Peyer's patch (tissue), 4 donors: ENCODE measurements at regions not wholly inside any gene's neighbourhood (a gene's known extent, or its start where the extent isn't known, plus 50 kb on each side); places are given as distances from the start of the nearest gene placed in this dataset.

Experiments used
- DNase-seq, 3 donors: peaks; one replicate each; pipeline ENCODE4 v3.0.0-alpha.2; 2017 to 2019
- H3K27ac ChIP-seq, 4 donors: fragments of 200-600 bp; sonication (generic); one replicate each; pipeline ENCODE4 v1.5.1; 2016 to 2019
- H3K27me3 ChIP-seq, 2 donors: fragments of 200-600 bp; sonication (generic); one replicate each; pipeline ENCODE4 v1.5.1; 2019
- H3K36me3 ChIP-seq, 3 donors: fragments of 200-600 bp; sonication (generic); one replicate each; pipeline ENCODE4 v1.5.1; 2016 to 2019
- H3K4me1 ChIP-seq, 4 donors: fragments of 200-600 bp; sonication (generic); one replicate each; pipeline ENCODE4 v1.5.1; 2016 to 2019
- H3K4me3 ChIP-seq, 4 donors: fragments of 200-600 bp; sonication (generic); 1 replicate in 3 of 4; 2 replicates in 1 of 4; pipeline ENCODE4 v1.5.1; 2016 to 2019; ENCODE audit warnings: mild to moderate bottlenecking in 1 of 4
- H3K9me3 ChIP-seq, 4 donors: fragments of 200-600 bp; sonication (generic); one replicate each; pipeline ENCODE4 v1.5.1; 2016 to 2019; ENCODE audit warnings: mild to moderate bottlenecking in 1 of 4
- CTCF ChIP-seq, 6 experiments: fragments of 450-650 bp in 4 of 6; fragments of 200-600 bp in 2 of 6; sonication (generic) in 1 of 6; IDR thresholded peaks; one replicate each; pipeline ENCODE4 v1.5.1; 2017 to 2019; ENCODE audit warnings: antibody characterized with exemption in 6 of 6, mild to moderate bottlenecking in 3 of 6, moderate library complexity in 1 of 6
- POLR2A ChIP-seq, 2 donors: fragments of 450-650 bp; IDR thresholded peaks; one replicate each; pipeline ENCODE4 v1.5.1; 2017; ENCODE audit warnings: antibody characterized with exemption in 2 of 2, mild to moderate bottlenecking in 2 of 2, moderate library complexity in 2 of 2

DNA sequence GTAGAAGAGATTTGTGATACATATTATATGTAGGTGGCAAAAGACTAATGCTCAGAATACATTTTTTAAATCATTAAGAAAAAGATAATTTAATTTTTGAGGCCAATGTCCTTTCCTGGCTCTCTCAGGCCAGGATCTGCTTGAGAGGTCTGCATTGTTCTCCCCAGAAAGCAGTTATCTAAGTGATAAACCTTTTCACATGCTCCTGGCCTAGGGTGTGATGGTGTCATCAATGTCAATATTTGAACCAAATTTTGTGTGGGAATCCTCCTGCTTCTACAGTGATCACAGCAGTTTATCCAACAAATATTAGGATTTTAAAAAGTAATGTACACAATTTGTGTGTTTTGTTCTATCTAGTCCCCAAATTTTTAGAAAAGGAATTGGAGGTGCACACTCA lies 166.6 kb downstream of the DIRAS2 start:
- no peaks in the 10 kb centered on the region for H3K27me3 ChIP-seq
- no peak for DNase-seq

GRCh38 chr9:90477535-90477934 lies 165.1 kb downstream of the DIRAS2 start:
- Histone ChIP-seq H3K27me3 (no peaks in the 10 kb centered on the region), H3K4me1 (no peaks in the 10 kb centered on the region), H3K36me3 (no peaks in the 10 kb centered on the region), H3K27ac (no peak overlapping the region), H3K4me3 (no peak overlapping the region), H3K9me3 (no peaks in the 10 kb centered on the region)
- DNase-seq, result no peak
- TF ChIP-seq CTCF (IDR thresholded peaks at IDR 0.05) (no peak), POLR2A (IDR thresholded peaks at IDR 0.05) (no peak)

More for the DNA sequence above, 166.6 kb downstream of the DIRAS2 start:
- no peak overlapping the region for H3K27ac ChIP-seq
- no peaks in the 10 kb centered on the region for H3K4me1 ChIP-seq
- TF ChIP-seq CTCF (IDR thresholded peaks at IDR 0.05), result no peak
- TF ChIP-seq POLR2A (IDR thresholded peaks at IDR 0.05), result no peak
- H3K36me3 ChIP-seq, result no peaks in the 10 kb centered on the region
- no peak overlapping the region for H3K4me3 ChIP-seq
- H3K9me3 ChIP-seq, result no peaks in the 10 kb centered on the region

- no peaks in the 10 kb centered on the region for H3K36me3 ChIP-seq
- no peak for TF ChIP-seq POLR2A (IDR thresholded peaks at IDR 0.05)
- no peak for TF ChIP-seq CTCF (IDR thresholded peaks at IDR 0.05)
- no peaks in the 10 kb centered on the region for H3K9me3 ChIP-seq
- no peak for DNase-seq
- no peak overlapping the region for H3K4me3 ChIP-seq
- no peaks in the 10 kb centered on the region for H3K27me3 ChIP-seq
- H3K4me1 ChIP-seq, result no peaks in the 10 kb centered on the region
- H3K27ac ChIP-seq, result no peak overlapping the region
These were observed 163.8 kb downstream of the DIRAS2 start for GRCh38 chr9:90478821-90479220.

- Histone ChIP-seq H3K4me3 (no peak overlapping the region), H3K27me3 (no peaks in the 10 kb centered on the region), H3K27ac (no peak overlapping the region), H3K4me1 (no peaks in the 10 kb centered on the region), H3K9me3 (no peaks in the 10 kb centered on the region), H3K36me3 (no peaks in the 10 kb centered on the region)
- TF ChIP-seq CTCF (IDR thresholded peaks at IDR 0.05) (no peak), POLR2A (IDR thresholded peaks at IDR 0.05) (no peak)
- no peak for DNase-seq
These were observed 157.6 kb downstream of the DIRAS2 start for GRCh38 chr9:90485028-90485427.

DNA sequence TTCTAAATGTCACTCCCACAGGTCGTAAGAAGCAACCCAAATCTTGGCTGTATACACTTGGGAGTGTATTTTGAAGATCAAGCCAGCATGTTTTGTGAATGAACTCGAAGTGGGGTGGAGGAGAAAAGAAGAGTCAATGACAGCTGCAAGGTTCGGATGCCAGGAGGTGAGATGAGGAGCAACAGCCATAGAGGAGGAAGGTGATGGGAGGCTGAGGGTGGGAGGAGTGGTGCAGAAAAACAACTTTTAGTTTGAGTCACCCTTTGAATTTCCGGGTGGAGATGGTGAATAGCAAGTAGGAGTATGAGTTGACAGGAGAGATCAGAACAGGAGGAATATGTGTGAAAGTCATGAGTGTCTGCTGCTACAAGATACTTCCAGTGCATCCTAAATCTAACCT lies 153.6 kb downstream of the DIRAS2 start:
- Histone ChIP-seq H3K9me3 (no peaks in the 10 kb centered on the region), H3K4me3 (no peak overlapping the region)

More for the DNA sequence above, 153.6 kb downstream of the DIRAS2 start:
- Histone ChIP-seq H3K27me3 (no peaks in the 10 kb centered on the region), H3K4me1 (no peaks in the 10 kb centered on the region), H3K36me3 (no peaks in the 10 kb centered on the region), H3K27ac (no peak overlapping the region)
- no peak for TF ChIP-seq POLR2A (IDR thresholded peaks at IDR 0.05)
- TF ChIP-seq CTCF (IDR thresholded peaks at IDR 0.05), result no peak
- DNase-seq, result no peak
